ENCODE measurements at regions not wholly inside any gene's neighbourhood (a gene's known extent, or its start where the extent isn't known, plus 50 kb on each side); places are given as distances from the start of the nearest gene placed in this dataset.
"Not testable (repeated sequence)": the region's sequence is repeated elsewhere in the genome, so short reads cannot be mapped to it uniquely, and the experiment has no call there.

GRCh38 chr13:81069822-81070221 lies 728.9 kb upstream of the SPRY2 start:
- ATAC-seq (replicated peaks); H3K9me3 Mint-ChIP-seq; H3K36me3 Mint-ChIP-seq (ENCODE audit: low read depth); H3K4me3 Mint-ChIP-seq; H3K4me1 Mint-ChIP-seq; H3K27me3 Mint-ChIP-seq; H3K27ac Mint-ChIP-seq: not testable (repeated sequence)

GRCh38 chr13:81058916-81059290 lies 718.0 kb upstream of the SPRY2 start:
- ATAC-seq (replicated peaks), result no peak
- H3K4me3 Mint-ChIP-seq, result no peak overlapping the region
- no peak overlapping the region for H3K27ac Mint-ChIP-seq
- no peaks in the 10 kb centered on the region for H3K4me1 Mint-ChIP-seq
- H3K27me3 Mint-ChIP-seq, result no peaks in the 10 kb centered on the region
- no peaks in the 10 kb centered on the region for H3K36me3 Mint-ChIP-seq (ENCODE audit: low read depth)
- peaks cover 3% of the 10 kb centered on the region for H3K9me3 Mint-ChIP-seq

GRCh38 chr13:81058211-81058915 lies 717.4 kb upstream of the SPRY2 start:
- no peak overlapping the region for H3K27ac Mint-ChIP-seq
- no peak for ATAC-seq (replicated peaks)
- H3K4me3 Mint-ChIP-seq, result no peak overlapping the region
- H3K9me3 Mint-ChIP-seq, result peaks cover 3% of the 10 kb centered on the region
- H3K27me3 Mint-ChIP-seq, result no peaks in the 10 kb centered on the region
- H3K4me1 Mint-ChIP-seq, result no peaks in the 10 kb centered on the region
- H3K36me3 Mint-ChIP-seq (ENCODE audit: low read depth), result no peaks in the 10 kb centered on the region

GRCh38 chr13:81051873-81052272 lies 710.9 kb upstream of the SPRY2 start:
- no peak overlapping the region for H3K27ac Mint-ChIP-seq
- H3K4me1 Mint-ChIP-seq, result no peaks in the 10 kb centered on the region
- no peaks in the 10 kb centered on the region for H3K27me3 Mint-ChIP-seq
- H3K36me3 Mint-ChIP-seq (ENCODE audit: low read depth), result no peaks in the 10 kb centered on the region
- no peaks in the 10 kb centered on the region for H3K9me3 Mint-ChIP-seq
- H3K4me3 Mint-ChIP-seq, result no peak overlapping the region
- no peak for ATAC-seq (replicated peaks)

GRCh38 chr13:81048026-81048461 lies 707.1 kb upstream of the SPRY2 start:
- H3K27me3 Mint-ChIP-seq, result no peaks in the 10 kb centered on the region
- H3K36me3 Mint-ChIP-seq (ENCODE audit: low read depth), result no peaks in the 10 kb centered on the region
- H3K27ac Mint-ChIP-seq, result no peak overlapping the region
- H3K4me1 Mint-ChIP-seq, result no peaks in the 10 kb centered on the region
- no peak for ATAC-seq (replicated peaks)
- peaks cover 7% of the 10 kb centered on the region for H3K9me3 Mint-ChIP-seq
- H3K4me3 Mint-ChIP-seq, result no peak overlapping the region

GRCh38 chr13:81041761-81042160 lies 700.8 kb upstream of the SPRY2 start:
- no peaks in the 10 kb centered on the region for H3K36me3 Mint-ChIP-seq (ENCODE audit: low read depth)
- no peaks in the 10 kb centered on the region for H3K4me1 Mint-ChIP-seq
- ATAC-seq (replicated peaks), result no peak
- no peak overlapping the region for H3K27ac Mint-ChIP-seq
- no peak overlapping the region for H3K4me3 Mint-ChIP-seq
- H3K27me3 Mint-ChIP-seq, result no peaks in the 10 kb centered on the region
- peaks cover 13% of the 10 kb centered on the region for H3K9me3 Mint-ChIP-seq

GRCh38 chr13:81031996-81032395 lies 691.1 kb upstream of the SPRY2 start:
- no peaks in the 10 kb centered on the region for H3K36me3 Mint-ChIP-seq (ENCODE audit: low read depth)
- H3K27ac Mint-ChIP-seq, result no peak overlapping the region
- H3K9me3 Mint-ChIP-seq, result peaks cover 20% of the 10 kb centered on the region
- H3K4me3 Mint-ChIP-seq, result no peak overlapping the region
- H3K27me3 Mint-ChIP-seq, result no peaks in the 10 kb centered on the region
- no peak for ATAC-seq (replicated peaks)
- H3K4me1 Mint-ChIP-seq, result no peaks in the 10 kb centered on the region

GRCh38 chr13:81025091-81025490 lies 684.2 kb upstream of the SPRY2 start:
- no peaks in the 10 kb centered on the region for H3K36me3 Mint-ChIP-seq (ENCODE audit: low read depth)
- no peak overlapping the region for H3K4me3 Mint-ChIP-seq
- H3K4me1 Mint-ChIP-seq, result no peaks in the 10 kb centered on the region
- no peak overlapping the region for H3K27ac Mint-ChIP-seq
- H3K27me3 Mint-ChIP-seq, result no peaks in the 10 kb centered on the region
- ATAC-seq (replicated peaks), result no peak
- peaks cover 22% of the 10 kb centered on the region for H3K9me3 Mint-ChIP-seq

GRCh38 chr13:81021284-81021840 lies 680.4 kb upstream of the SPRY2 start:
- H3K9me3 Mint-ChIP-seq, result peaks cover 13% of the 10 kb centered on the region
- no peaks in the 10 kb centered on the region for H3K36me3 Mint-ChIP-seq (ENCODE audit: low read depth)
- no peak for ATAC-seq (replicated peaks)
- H3K27me3 Mint-ChIP-seq, result no peaks in the 10 kb centered on the region
- no peak overlapping the region for H3K4me3 Mint-ChIP-seq
- H3K27ac Mint-ChIP-seq, result no peak overlapping the region
- H3K4me1 Mint-ChIP-seq, result no peaks in the 10 kb centered on the region

GRCh38 chr13:81020010-81020409 lies 679.1 kb upstream of the SPRY2 start:
- Mint-ChIP-seq H3K36me3 (ENCODE audit: low read depth) (no peaks in the 10 kb centered on the region), H3K27me3 (no peaks in the 10 kb centered on the region), H3K27ac (no peak overlapping the region), H3K4me1 (no peaks in the 10 kb centered on the region), H3K4me3 (no peak overlapping the region), H3K9me3 (peaks cover 19% of the 10 kb centered on the region)
- no peak for ATAC-seq (replicated peaks)

GRCh38 chr13:81018936-81019335 lies 678.0 kb upstream of the SPRY2 start:
- ATAC-seq (replicated peaks), result no peak
- H3K27ac Mint-ChIP-seq, result no peak overlapping the region

GRCh38 chr13:81017513-81018152 lies 676.7 kb upstream of the SPRY2 start:
- no peaks in the 10 kb centered on the region for H3K27me3 Mint-ChIP-seq
- no peak overlapping the region for H3K4me3 Mint-ChIP-seq
- H3K9me3 Mint-ChIP-seq, result peaks cover 12% of the 10 kb centered on the region
- H3K36me3 Mint-ChIP-seq (ENCODE audit: low read depth), result no peaks in the 10 kb centered on the region
- H3K4me1 Mint-ChIP-seq, result no peaks in the 10 kb centered on the region
- H3K27ac Mint-ChIP-seq, result no peak overlapping the region
- no peak for ATAC-seq (replicated peaks)

More at GRCh38 chr13:81018936-81019335, 678.0 kb upstream of the SPRY2 start:
- Mint-ChIP-seq H3K9me3 (peaks cover 14% of the 10 kb centered on the region), H3K27me3 (no peaks in the 10 kb centered on the region), H3K4me1 (no peaks in the 10 kb centered on the region), H3K4me3 (no peak overlapping the region), H3K36me3 (ENCODE audit: low read depth) (no peaks in the 10 kb centered on the region)

GRCh38 chr13:81012031-81012430 lies 671.1 kb upstream of the SPRY2 start:
- Mint-ChIP-seq H3K4me3 (no peak overlapping the region), H3K36me3 (ENCODE audit: low read depth) (no peaks in the 10 kb centered on the region), H3K27ac (no peak overlapping the region), H3K27me3 (no peaks in the 10 kb centered on the region), H3K9me3 (peaks cover 28% of the 10 kb centered on the region), H3K4me1 (no peaks in the 10 kb centered on the region)
- ATAC-seq (replicated peaks), result no peak

GRCh38 chr13:81001828-81002385 lies 661.0 kb upstream of the SPRY2 start:
- Mint-ChIP-seq H3K4me3 (no peak overlapping the region), H3K4me1 (no peaks in the 10 kb centered on the region), H3K9me3 (peaks cover 18% of the 10 kb centered on the region), H3K36me3 (ENCODE audit: low read depth) (no peaks in the 10 kb centered on the region), H3K27ac (no peak overlapping the region), H3K27me3 (no peaks in the 10 kb centered on the region)
- no peak for ATAC-seq (replicated peaks)

- H3K27ac Mint-ChIP-seq; ATAC-seq (replicated peaks); H3K36me3 Mint-ChIP-seq (ENCODE audit: low read depth); H3K27me3 Mint-ChIP-seq; H3K4me1 Mint-ChIP-seq; H3K4me3 Mint-ChIP-seq: not testable (repeated sequence)
- peaks cover 15% of the 10 kb centered on the region for H3K9me3 Mint-ChIP-seq
These were observed 657.7 kb upstream of the SPRY2 start for GRCh38 chr13:80998603-80999002.

Measured in activated T-helper 17 cell treated with anti-CD3 and anti-CD28 coated beads, Interleukin-2, amount 50 U/mL, for 72 hours (primary cell).